B cell (primary cell): ENCODE measurements at regions not wholly inside any gene's neighbourhood (a gene's known extent, or its start where the extent isn't known, plus 50 kb on each side); places are given as distances from the start of the nearest gene placed in this dataset.

ENCODE experiments used
- ATAC-seq: fragments of 200-7000 bp; cut with Tn5 transposase; one replicate; pipeline ENCODE4 v1.10.0; 2021; ENCODE audit warnings: low read depth, mild to moderate bottlenecking, moderate number of reproducible peaks, moderate library complexity
- CTCF ChIA-PET: fragments of 350-600 bp; sonication (Branson Sonifier 250); formaldehyde crosslinking; loops from one replicate; lab custom pipeline; 2021; ENCODE audit warnings: antibody characterized with exemption, inconsistent platforms; lab: Charles Lee
- POLR2A ChIA-PET: fragments of 350-600 bp; sonication (Branson Sonifier 250); formaldehyde crosslinking; loops from one replicate; lab custom pipeline; 2021; ENCODE audit warnings: antibody characterized with exemption; lab: Charles Lee
- DNase-seq: peaks from one replicate; pipeline ENCODE4 v3.0.0; 2013
- H2AFZ ChIP-seq: 2 replicates; pipeline ENCODE4 v1.6.1; 2012; ENCODE audit warnings: mild to moderate bottlenecking, low read depth, low read length; ENCODE audit not compliant: insufficient read depth, poor library complexity, severe bottlenecking
- H3K27ac ChIP-seq, 2 donors: 1 replicate in 1 of 2; 2 replicates in 1 of 2; pipeline ENCODE4 v1.5.1; 2012 to 2013; ENCODE audit warnings: low read length in 2 of 2, mild to moderate bottlenecking in 2 of 2, moderate library complexity in 1 of 2
- H3K27me3 ChIP-seq, 4 experiments: fragments of 200-600 bp in 1 of 4; sonication (generic) in 1 of 4; replicated peaks in 1 of 4; 1 replicate in 2 of 4; 2 replicates in 2 of 4; pipeline versions ENCODE4 v1.6.1 to v1.7.0; 2013 to 2016; ENCODE audit warnings: low read length in 3 of 4, mild to moderate bottlenecking in 2 of 4, mixed read lengths in 1 of 4, moderate library complexity in 1 of 4; ENCODE audit not compliant: insufficient read depth in 4 of 4, control insufficient read depth in 3 of 4; ENCODE audit errors: control extremely low read depth in 1 of 4
- H3K36me3 ChIP-seq, 2 experiments: replicated peaks in 1 of 2; 1 replicate in 1 of 2; 2 replicates in 1 of 2; pipeline versions ENCODE4 v1.6.1 to v1.7.1; 2013; ENCODE audit warnings: low read length in 1 of 2; ENCODE audit not compliant: insufficient read depth in 2 of 2, control insufficient read depth in 1 of 2; ENCODE audit errors: control extremely low read depth in 1 of 2, extremely low read depth in 1 of 2
- H3K4me1 ChIP-seq, 2 donors: fragments of 200-600 bp in 1 of 2; sonication (generic) in 1 of 2; 1 replicate in 1 of 2; 2 replicates in 1 of 2; pipeline versions ENCODE4 v1.5.1 to v1.6.1; 2013 to 2017; ENCODE audit warnings: low read length in 2 of 2; ENCODE audit not compliant: control insufficient read depth in 2 of 2, insufficient read depth in 2 of 2
- H3K4me2 ChIP-seq: replicated peaks from 2 replicates; pipeline ENCODE3; 2012; ENCODE audit warnings: mild to moderate bottlenecking, low read depth, low read length; ENCODE audit not compliant: poor library complexity, severe bottlenecking
- H3K4me3 ChIP-seq, 5 experiments: fragments of 200-600 bp in 1 of 5; sonication (generic) in 1 of 5; 1 replicate in 3 of 5; 2 replicates in 2 of 5; pipeline versions ENCODE4 v1.5.1 to v1.7.0; 2011 to 2016; ENCODE audit warnings: low read length in 4 of 5, mild to moderate bottlenecking in 4 of 5, low read depth in 2 of 5, control low read depth in 1 of 5, moderate library complexity in 1 of 5; ENCODE audit not compliant: insufficient read depth in 1 of 5; ENCODE audit errors: control extremely low read depth in 1 of 5, extremely low read depth in 1 of 5
- H3K79me2 ChIP-seq: fragments of 200-600 bp; sonication (generic); one replicate; pipeline ENCODE4 v1.6.0; 2016; ENCODE audit warnings: low read length; ENCODE audit not compliant: control insufficient read depth, insufficient read depth
- H3K9ac ChIP-seq: fragments of 200-600 bp; sonication (generic); 2 replicates; pipeline ENCODE4 v1.6.1; 2017; ENCODE audit warnings: mild to moderate bottlenecking, low read length, moderate library complexity
- H3K9me3 ChIP-seq, 3 donors: one replicate each; pipeline versions ENCODE4 v1.6.1 to v1.7.1; 2013; ENCODE audit warnings: low read length in 2 of 3; ENCODE audit not compliant: control insufficient read depth in 2 of 3, insufficient read depth in 1 of 3; ENCODE audit errors: control extremely low read depth in 1 of 3
- H4K20me1 ChIP-seq: 2 replicates; pipeline ENCODE4 v1.6.0; 2012; ENCODE audit warnings: mild to moderate bottlenecking, low read length; ENCODE audit not compliant: insufficient read depth, control insufficient read depth, poor library complexity, severe bottlenecking
- H3K27ac Mint-ChIP-seq: one replicate; pipeline ENCODE4 v1.8.0; 2021; ENCODE audit warnings: mixed read lengths
- H3K27me3 Mint-ChIP-seq: one replicate; pipeline ENCODE4 v1.8.0; 2021; ENCODE audit warnings: mixed read lengths
- H3K4me1 Mint-ChIP-seq: one replicate; pipeline ENCODE4 v1.8.0; 2021; ENCODE audit warnings: mixed read lengths
- H3K4me3 Mint-ChIP-seq: one replicate; pipeline ENCODE4 v1.8.0; 2021; ENCODE audit warnings: mixed read lengths
- H3K9me3 Mint-ChIP-seq: one replicate; pipeline ENCODE4 v1.8.0; 2022; ENCODE audit warnings: mixed read lengths; ENCODE audit not compliant: insufficient read depth
- EZH2 ChIP-seq: IDR thresholded peaks from 2 replicates; pipeline ENCODE4 v1.6.1; 2012; ENCODE audit warnings: borderline replicate concordance, low read depth, mild to moderate bottlenecking, moderate library complexity, low read length; ENCODE audit not compliant: insufficient read depth, poor library complexity, severe bottlenecking
- WGBS: methylation state at CpG from one replicate; pipeline ENCODE4 v1.1.5; 2013; ENCODE audit warnings: missing lambda C conversion rate; ENCODE audit not compliant: insufficient coverage; 5-methylcytosine and 5-hydroxymethylcytosine counted together
- intact Hi-C: fragments of 100-400 bp; cut with micrococcal nuclease; formaldehyde crosslinking; loops from one replicate; pipeline ENCODE4 v1.10.0; 2022
- TF ChIP-seq, protein P1 (sequence below): fragments of 200-600 bp; IDR thresholded peaks from one replicate; pipeline ENCODE4 v1.8.0; 2022; ENCODE audit warnings: antibody characterized with exemption, mild to moderate bottlenecking

DNA sequence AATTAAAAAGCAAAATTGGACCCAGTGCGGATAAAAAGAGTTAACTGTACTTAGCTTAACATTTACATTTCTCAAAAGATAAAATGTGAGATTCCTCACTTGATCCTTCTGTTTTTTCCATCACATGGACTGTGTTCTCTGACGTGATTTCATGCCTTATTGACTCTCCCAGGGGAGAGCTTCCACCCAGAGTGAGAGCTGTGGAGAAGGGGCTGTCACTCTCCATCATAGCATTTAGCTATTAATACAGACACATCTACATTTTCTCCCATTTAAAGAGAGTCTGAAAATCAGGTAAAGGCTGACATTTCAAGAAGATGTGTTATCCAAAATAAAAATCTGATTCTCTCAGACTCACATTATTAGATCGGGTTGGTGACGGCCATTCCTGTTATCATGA lies 493.8 kb downstream of the FBXO15 start:
- DNase-seq, result no peak
- TF ChIP-seq, protein P1, sequence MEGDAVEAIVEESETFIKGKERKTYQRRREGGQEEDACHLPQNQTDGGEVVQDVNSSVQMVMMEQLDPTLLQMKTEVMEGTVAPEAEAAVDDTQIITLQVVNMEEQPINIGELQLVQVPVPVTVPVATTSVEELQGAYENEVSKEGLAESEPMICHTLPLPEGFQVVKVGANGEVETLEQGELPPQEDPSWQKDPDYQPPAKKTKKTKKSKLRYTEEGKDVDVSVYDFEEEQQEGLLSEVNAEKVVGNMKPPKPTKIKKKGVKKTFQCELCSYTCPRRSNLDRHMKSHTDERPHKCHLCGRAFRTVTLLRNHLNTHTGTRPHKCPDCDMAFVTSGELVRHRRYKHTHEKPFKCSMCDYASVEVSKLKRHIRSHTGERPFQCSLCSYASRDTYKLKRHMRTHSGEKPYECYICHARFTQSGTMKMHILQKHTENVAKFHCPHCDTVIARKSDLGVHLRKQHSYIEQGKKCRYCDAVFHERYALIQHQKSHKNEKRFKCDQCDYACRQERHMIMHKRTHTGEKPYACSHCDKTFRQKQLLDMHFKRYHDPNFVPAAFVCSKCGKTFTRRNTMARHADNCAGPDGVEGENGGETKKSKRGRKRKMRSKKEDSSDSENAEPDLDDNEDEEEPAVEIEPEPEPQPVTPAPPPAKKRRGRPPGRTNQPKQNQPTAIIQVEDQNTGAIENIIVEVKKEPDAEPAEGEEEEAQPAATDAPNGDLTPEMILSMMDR, result no peak
- no peak for TF ChIP-seq EZH2
- CTCF ChIA-PET, result no interaction called here
- H2AFZ ChIP-seq, result no peak overlapping the region
- no peak overlapping the region for H3K4me3 ChIP-seq
- H3K9me3 ChIP-seq, result no peaks in the 10 kb centered on the region
- H3K27ac Mint-ChIP-seq, result no peak overlapping the region
- no peaks in the 10 kb centered on the region for H4K20me1 ChIP-seq
- no peaks in the 10 kb centered on the region for H3K9me3 Mint-ChIP-seq
- H3K27me3 Mint-ChIP-seq, result no peaks in the 10 kb centered on the region
- H3K27ac ChIP-seq, result no peak overlapping the region
- no peaks in the 10 kb centered on the region for H3K27me3 ChIP-seq
- no CpG with 5 or more reads among the region's 4 CpGs for WGBS
- H3K79me2 ChIP-seq, result no peaks in the 10 kb centered on the region
- no peak overlapping the region for H3K4me2 ChIP-seq
- H3K4me1 ChIP-seq, result no peaks in the 10 kb centered on the region
- no peaks in the 10 kb centered on the region for H3K36me3 ChIP-seq
- no peaks in the 10 kb centered on the region for H3K4me1 Mint-ChIP-seq
- H3K9ac ChIP-seq, result no peak overlapping the region
- intact Hi-C loops, result no loop called here
- POLR2A ChIA-PET, result no interaction called here
- H3K4me3 Mint-ChIP-seq, result no peak overlapping the region
- no peak for ATAC-seq

DNA sequence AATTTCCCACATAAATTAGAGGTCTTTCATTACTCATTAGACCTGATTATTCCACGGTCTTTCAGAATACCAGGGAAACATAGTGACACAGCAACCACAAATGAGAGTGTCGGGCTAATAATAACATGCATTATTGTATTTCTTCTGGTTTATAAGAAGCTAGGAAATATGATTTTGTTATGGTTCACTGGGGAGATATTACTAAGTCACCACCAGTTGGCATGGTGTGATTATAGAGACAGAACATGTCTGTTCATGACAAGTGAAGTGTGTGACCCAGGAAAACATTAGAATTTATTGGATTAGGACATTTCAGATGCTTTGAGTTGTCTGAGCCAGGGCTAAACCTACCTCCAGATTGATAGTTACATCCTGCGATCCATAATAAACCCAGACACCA lies 494.4 kb downstream of the FBXO15 start:
- DNase-seq (no peak), ATAC-seq (no peak)
- no peaks in the 10 kb centered on the region for H3K27me3 ChIP-seq
- H3K9ac ChIP-seq, result no peak overlapping the region
- H2AFZ ChIP-seq, result no peak overlapping the region
- H3K4me1 ChIP-seq, result no peaks in the 10 kb centered on the region
- no peak overlapping the region for H3K4me3 ChIP-seq
- no peaks in the 10 kb centered on the region for H3K9me3 ChIP-seq
- no peaks in the 10 kb centered on the region for H3K79me2 ChIP-seq
- H3K4me1 Mint-ChIP-seq, result no peaks in the 10 kb centered on the region
- no peak overlapping the region for H3K4me3 Mint-ChIP-seq
- no peaks in the 10 kb centered on the region for H4K20me1 ChIP-seq
- CTCF ChIA-PET, result no interaction called here
- no peaks in the 10 kb centered on the region for H3K27me3 Mint-ChIP-seq
- no peak overlapping the region for H3K27ac ChIP-seq
- TF ChIP-seq, protein P1, result no peak
- no peak for TF ChIP-seq EZH2
- POLR2A ChIA-PET, result no interaction called here
- no peaks in the 10 kb centered on the region for H3K36me3 ChIP-seq
- no peak overlapping the region for H3K27ac Mint-ChIP-seq
- WGBS, result 86% methylated on average over 1 of the region's 3 CpGs
- H3K4me2 ChIP-seq, result no peak overlapping the region
- intact Hi-C loops, result no loop called here
- no peaks in the 10 kb centered on the region for H3K9me3 Mint-ChIP-seq
